ENCODE measurements at regions not wholly inside any gene's neighbourhood (a gene's known extent, or its start where the extent isn't known, plus 50 kb on each side); places are given as distances from the start of the nearest gene placed in this dataset.

DNA sequence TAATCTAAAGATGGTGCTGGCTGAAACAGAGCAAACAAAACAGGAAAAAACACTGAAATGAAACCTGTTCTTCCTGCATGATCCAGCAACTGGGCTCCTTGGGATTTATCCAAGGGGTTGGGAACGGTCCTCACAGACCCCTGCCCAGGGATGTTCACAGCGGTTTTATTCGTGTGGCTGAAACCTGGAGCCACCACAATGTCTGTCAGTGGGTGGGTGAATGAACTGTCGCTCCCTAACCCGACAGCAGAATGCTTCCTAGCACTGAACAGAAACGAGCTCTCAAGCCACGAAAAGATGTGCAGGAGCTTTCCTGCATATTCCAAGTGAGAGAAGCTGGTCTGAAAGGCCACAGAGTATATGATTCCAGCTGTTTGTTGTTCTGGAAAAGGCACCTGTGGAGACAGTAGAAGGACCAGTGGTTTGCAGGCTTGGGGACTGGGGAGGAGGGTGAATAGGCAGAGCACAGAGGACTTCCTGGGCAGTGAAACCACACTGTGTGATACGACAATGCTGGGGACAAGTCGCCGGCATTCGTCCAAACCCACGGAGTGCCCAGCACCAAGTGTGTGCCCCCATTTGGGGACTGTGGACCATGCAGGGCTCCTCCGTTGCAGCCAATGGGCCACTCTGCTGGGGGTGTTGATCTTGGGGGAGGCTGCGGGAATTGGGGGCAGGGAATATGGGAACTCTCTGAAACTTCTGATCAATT lies 73.9 kb downstream of the TEX29 start:
- no peak overlapping the region for H3K27ac Mint-ChIP-seq
- H3K27me3 Mint-ChIP-seq, result no peaks in the 10 kb centered on the region
- peaks cover 4% of the 10 kb centered on the region for H3K4me1 Mint-ChIP-seq (ENCODE audit: low read depth)
- H3K36me3 Mint-ChIP-seq, result no peaks in the 10 kb centered on the region
- no peaks in the 10 kb centered on the region for H3K9me3 Mint-ChIP-seq (ENCODE audit: low read depth)
- H3K4me3 Mint-ChIP-seq, result no peak overlapping the region

DNA sequence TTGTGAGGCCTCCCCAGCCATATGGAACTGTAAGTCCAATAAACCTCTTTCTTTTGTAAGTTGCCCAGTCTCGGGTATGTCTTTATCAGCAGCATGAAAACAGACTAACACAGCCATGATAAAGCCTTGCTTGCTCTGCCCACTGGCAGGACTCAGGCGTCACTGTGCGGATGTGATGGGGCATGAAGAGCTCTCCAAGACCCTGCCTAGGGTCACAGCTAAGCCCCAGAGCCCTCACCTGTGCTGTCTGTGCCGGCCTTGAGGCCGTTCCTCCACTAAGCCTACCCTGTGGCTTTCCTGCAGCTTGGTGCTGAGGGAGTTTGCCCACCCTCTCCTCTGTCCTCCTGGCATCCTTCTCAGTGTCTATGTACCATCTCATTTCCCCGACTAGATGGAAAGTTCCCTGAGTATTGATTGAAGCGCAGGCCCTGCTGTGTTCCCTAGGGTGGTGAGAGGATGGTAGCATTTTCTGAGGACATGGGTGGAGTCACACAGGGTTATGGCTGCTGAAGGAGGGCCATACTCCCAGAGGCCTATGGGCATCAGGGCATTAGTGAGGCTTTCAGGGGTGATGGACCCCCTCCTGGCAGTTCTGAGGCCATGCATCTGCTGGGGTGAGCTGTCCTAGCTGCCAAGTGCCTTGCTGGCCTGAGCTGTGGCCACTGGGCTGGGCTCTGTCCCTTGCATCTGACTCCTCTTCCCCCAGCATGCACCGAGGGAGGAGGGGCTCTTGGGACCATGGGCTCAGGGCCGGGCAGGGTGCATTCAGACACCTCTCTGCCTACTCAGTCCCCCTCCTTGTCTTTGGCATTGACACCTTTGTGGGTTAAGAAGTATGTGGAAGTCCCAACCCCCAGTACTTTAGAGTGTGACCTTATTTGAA lies 75.3 kb downstream of the TEX29 start:
- Mint-ChIP-seq H3K4me3 (no peak overlapping the region), H3K27me3 (no peaks in the 10 kb centered on the region), H3K4me1 (ENCODE audit: low read depth) (no peaks in the 10 kb centered on the region), H3K9me3 (ENCODE audit: low read depth) (no peaks in the 10 kb centered on the region), H3K36me3 (no peaks in the 10 kb centered on the region), H3K27ac (no peak overlapping the region)

DNA sequence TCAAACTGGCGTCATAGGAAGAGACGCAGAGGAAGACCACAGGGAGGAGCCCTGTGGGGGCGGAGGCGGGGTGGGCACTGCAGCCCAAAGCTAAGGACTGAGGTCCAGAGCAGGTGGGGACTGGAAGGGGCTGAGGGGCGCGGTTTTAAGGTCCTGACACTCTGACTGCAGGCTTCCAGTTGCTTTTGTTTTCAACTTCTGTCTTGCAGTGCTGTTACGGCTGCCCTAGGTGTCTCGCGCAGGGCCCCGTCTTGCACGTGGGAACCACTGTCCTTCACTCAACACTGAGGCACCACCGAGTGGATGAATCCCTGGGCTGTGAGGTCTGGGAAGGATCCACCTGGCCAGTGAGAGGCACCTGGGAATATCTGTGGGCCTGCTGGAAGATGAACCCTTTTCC lies 76.0 kb downstream of the TEX29 start:
- H3K4me1 Mint-ChIP-seq (ENCODE audit: low read depth), result no peaks in the 10 kb centered on the region
- H3K4me3 Mint-ChIP-seq, result no peak overlapping the region
- no peaks in the 10 kb centered on the region for H3K9me3 Mint-ChIP-seq (ENCODE audit: low read depth)
- no peaks in the 10 kb centered on the region for H3K27me3 Mint-ChIP-seq
- H3K27ac Mint-ChIP-seq, result no peak overlapping the region
- H3K36me3 Mint-ChIP-seq, result no peaks in the 10 kb centered on the region

DNA sequence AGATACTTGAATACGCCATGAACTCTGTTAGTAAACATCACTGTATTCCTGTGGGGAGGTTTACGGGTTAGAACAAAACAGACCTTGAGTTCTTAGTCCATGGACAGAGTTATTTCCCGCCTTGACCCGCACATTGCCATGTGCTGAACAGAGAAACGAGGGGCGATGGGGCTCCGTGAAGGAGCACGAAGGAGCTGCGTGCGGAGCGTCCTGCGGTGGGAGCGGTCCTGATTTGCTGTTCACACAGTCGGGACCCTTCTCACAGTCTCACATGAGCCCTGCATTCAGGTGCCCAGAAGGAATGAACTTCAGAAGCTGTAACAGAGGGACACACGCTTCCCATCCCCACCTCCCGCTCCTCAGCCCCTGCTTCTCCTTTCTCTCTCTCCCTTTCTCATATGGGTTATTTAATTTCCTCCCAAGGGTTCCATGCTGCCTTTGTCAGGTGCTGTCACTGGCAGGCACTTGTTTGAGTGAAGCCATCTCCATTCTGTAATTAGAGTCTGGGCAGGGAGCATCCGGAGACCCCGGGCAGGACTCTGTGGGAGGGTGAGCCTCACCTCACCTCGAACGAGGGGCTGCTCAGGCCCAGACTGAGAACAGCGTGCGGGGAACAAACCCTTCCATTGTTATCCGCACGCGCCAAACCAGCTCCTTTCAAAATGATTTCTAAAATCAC lies 76.9 kb downstream of the TEX29 start:
- Mint-ChIP-seq H3K4me3 (no peak overlapping the region), H3K36me3 (no peaks in the 10 kb centered on the region), H3K27me3 (no peaks in the 10 kb centered on the region), H3K27ac (no peak overlapping the region), H3K9me3 (ENCODE audit: low read depth) (no peaks in the 10 kb centered on the region), H3K4me1 (ENCODE audit: low read depth) (no peaks in the 10 kb centered on the region)

DNA sequence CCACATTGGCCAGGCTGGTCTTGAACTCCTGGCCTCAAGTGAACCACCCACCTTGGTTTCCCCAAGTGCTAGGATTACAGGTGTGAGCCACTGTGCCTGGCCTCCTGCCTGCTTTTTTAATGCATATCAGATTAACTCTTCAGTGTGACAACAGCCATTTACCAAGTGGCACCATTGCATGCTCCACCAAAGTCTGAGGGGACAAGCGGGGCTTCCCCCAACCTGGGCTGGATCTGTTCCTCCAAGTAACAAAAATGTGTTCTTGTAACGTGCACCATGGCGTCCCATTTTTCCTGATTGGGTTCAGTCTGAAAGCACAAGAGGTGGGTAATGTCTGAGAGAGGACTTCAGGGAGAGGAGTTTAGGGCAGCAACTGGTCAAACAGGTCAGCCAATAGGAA lies 77.8 kb downstream of the TEX29 start:
- Mint-ChIP-seq H3K4me1 (ENCODE audit: low read depth) (no peaks in the 10 kb centered on the region), H3K9me3 (ENCODE audit: low read depth) (no peaks in the 10 kb centered on the region), H3K4me3 (no peak overlapping the region), H3K36me3 (no peaks in the 10 kb centered on the region), H3K27me3 (no peaks in the 10 kb centered on the region), H3K27ac (no peak overlapping the region)

DNA sequence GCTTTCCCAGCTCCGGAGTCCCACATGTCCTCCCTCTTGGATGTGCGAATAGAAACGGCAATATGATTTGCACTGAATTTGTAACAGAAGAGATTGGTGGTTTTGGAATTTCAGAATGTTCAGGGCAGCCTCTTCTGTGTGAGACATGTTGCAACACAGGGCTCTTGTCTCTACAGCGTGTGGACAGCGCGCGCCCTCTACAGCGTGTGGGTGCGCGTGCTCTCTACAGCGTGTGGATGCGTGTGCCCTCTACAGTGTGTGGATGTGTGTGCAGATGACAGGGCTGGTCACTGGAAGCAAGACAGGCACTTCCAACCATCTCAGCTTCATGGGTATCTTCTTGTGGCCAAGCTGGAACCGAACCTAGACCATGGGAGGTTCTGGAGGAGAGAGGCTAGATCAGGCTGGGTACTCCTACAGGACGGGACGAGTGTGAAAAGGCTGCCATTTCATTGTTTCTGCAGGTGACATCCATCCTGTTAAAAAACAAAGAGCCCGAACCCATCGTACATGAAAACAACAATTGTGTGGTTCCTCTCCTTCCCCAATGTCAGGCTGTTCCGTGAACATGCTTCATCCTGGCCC lies 78.4 kb downstream of the TEX29 start:
- H3K27ac Mint-ChIP-seq, result no peak overlapping the region
- no peaks in the 10 kb centered on the region for H3K27me3 Mint-ChIP-seq
- no peak overlapping the region for H3K4me3 Mint-ChIP-seq
- H3K36me3 Mint-ChIP-seq, result no peaks in the 10 kb centered on the region
- no peaks in the 10 kb centered on the region for H3K4me1 Mint-ChIP-seq (ENCODE audit: low read depth)
- no peaks in the 10 kb centered on the region for H3K9me3 Mint-ChIP-seq (ENCODE audit: low read depth)

DNA sequence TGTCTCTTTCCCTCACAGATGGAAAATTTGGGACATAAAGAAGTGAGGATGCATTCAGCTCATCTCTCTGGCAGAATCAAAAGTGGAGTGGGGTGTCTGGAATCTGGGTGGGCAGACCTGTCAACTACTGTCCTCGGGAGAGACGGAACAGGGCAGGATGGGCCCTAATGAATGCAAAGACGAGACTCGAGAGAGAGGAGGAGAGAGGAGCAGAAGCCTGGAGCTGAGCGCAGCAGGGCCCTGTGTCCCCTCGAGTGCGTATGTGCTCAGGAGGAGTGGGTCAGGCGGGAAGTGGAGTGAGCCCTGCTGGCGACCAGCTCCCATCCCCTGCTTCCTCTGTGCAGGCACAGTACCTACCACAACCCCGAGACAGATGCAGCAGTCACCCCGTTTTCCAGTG lies 78.9 kb downstream of the TEX29 start:
- Mint-ChIP-seq H3K9me3 (ENCODE audit: low read depth) (no peaks in the 10 kb centered on the region), H3K4me3 (no peak overlapping the region), H3K36me3 (no peaks in the 10 kb centered on the region), H3K27me3 (no peaks in the 10 kb centered on the region), H3K27ac (no peak overlapping the region), H3K4me1 (ENCODE audit: low read depth) (no peaks in the 10 kb centered on the region)

DNA sequence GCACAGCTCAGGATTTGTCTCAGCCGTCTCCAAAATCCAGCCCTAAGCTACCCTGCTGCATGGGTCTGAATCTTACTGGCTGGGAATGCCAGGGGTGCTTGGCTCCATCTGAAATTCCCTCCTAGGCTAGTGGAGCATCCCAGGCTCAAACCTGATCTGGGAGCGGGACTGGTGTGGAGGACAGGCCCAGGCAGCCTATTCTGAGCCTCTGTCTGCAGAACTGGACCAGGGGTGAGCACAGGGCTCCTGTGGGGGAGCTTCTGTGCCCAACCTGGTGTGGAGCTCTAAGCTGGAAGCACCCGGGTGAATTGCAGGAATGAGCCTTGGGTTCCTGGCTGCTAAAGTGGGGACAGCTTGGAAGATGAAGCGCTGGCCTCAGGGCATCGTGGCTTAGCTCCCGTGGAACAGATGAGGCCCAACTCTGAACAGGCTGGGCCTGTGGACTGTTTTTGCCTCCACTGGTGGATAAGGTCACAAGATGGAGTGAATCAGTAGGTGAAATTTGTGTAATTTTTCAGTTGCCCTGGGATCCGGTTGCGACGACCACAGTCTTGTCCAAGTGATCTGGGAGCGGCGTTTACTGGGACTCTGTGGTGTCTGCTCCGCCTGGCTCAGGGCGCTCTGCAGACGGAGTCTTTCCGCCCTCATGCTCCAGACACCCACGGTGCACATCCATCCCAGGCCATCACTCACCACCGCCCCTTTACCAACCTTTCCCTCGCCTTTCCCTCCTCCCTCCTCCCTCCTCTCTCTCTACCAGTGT lies 79.5 kb downstream of the TEX29 start:
- Mint-ChIP-seq H3K27ac (no peak overlapping the region), H3K27me3 (no peaks in the 10 kb centered on the region), H3K36me3 (no peaks in the 10 kb centered on the region), H3K4me1 (ENCODE audit: low read depth) (no peaks in the 10 kb centered on the region), H3K4me3 (no peak overlapping the region), H3K9me3 (ENCODE audit: low read depth) (no peaks in the 10 kb centered on the region)

DNA sequence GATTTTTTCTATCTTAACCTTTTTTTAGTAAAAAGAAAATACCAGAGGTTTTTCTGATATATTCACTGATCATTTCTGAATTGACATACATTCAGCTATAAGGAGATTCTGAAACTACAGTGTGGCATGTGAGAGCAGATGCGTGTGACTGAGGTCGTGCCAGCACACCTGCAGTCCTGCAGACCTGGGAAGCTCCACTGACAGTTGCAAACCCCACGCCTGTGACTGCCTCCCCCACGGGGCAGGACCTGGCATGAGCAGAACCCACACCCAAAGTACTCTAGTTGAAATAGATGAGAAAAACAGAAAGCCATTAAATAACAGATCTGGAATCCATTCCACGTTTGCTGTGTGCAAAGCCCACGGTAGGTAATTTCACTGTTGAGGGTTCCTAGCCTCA lies 80.7 kb downstream of the TEX29 start:
- H3K27ac Mint-ChIP-seq, result no peak overlapping the region
- H3K27me3 Mint-ChIP-seq, result no peaks in the 10 kb centered on the region
- H3K36me3 Mint-ChIP-seq, result no peaks in the 10 kb centered on the region
- H3K9me3 Mint-ChIP-seq (ENCODE audit: low read depth), result no peaks in the 10 kb centered on the region
- H3K4me1 Mint-ChIP-seq (ENCODE audit: low read depth), result no peaks in the 10 kb centered on the region
- no peak overlapping the region for H3K4me3 Mint-ChIP-seq

DNA sequence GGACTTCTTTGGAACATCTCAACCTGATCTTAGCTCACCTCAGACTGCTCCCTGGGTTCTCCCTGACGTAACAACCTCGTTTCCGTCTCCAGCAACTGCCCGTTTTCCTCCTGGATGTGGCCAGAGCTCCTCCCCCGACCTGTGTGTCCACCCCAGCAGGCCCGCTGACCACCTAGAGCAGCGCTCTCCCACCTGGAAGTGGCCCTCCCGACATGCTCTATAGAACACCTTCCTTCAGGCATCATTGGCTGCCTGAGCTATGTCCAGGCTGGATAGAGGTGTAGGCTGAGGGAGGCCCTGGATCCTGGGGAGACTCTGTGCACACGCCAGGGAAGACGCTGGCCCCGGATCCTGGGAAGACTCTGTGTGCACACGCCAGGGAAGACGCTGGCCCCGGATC lies 81.3 kb downstream of the TEX29 start:
- no peaks in the 10 kb centered on the region for H3K4me1 Mint-ChIP-seq (ENCODE audit: low read depth)
- no peak overlapping the region for H3K27ac Mint-ChIP-seq
- H3K36me3 Mint-ChIP-seq, result no peaks in the 10 kb centered on the region
- no peaks in the 10 kb centered on the region for H3K9me3 Mint-ChIP-seq (ENCODE audit: low read depth)
- no peaks in the 10 kb centered on the region for H3K27me3 Mint-ChIP-seq
- H3K4me3 Mint-ChIP-seq, result no peak overlapping the region

DNA sequence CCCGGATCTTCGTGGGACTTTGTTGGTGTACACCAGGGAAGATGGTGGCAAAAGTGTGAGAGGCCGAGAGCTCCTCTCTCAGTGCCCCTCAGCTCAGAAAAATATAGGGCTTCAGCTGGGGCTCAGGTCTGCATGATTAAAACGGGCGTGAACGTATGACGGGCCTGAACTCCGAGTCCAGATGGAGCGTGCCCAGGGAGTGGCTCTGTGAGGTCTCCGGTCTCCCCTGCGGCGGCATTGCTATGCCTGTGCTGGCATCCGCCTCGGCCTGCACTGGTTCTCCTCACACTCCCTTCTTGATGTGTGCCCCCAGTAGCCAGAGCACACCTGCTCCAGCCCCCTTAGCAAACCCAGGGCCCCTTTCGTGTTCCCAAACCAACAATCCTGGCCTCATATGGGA lies 82.0 kb downstream of the TEX29 start:
- H3K4me3 Mint-ChIP-seq, result no peak overlapping the region
- no peaks in the 10 kb centered on the region for H3K4me1 Mint-ChIP-seq (ENCODE audit: low read depth)
- no peaks in the 10 kb centered on the region for H3K27me3 Mint-ChIP-seq
- H3K27ac Mint-ChIP-seq, result no peak overlapping the region
- no peaks in the 10 kb centered on the region for H3K36me3 Mint-ChIP-seq
- H3K9me3 Mint-ChIP-seq (ENCODE audit: low read depth), result no peaks in the 10 kb centered on the region

DNA sequence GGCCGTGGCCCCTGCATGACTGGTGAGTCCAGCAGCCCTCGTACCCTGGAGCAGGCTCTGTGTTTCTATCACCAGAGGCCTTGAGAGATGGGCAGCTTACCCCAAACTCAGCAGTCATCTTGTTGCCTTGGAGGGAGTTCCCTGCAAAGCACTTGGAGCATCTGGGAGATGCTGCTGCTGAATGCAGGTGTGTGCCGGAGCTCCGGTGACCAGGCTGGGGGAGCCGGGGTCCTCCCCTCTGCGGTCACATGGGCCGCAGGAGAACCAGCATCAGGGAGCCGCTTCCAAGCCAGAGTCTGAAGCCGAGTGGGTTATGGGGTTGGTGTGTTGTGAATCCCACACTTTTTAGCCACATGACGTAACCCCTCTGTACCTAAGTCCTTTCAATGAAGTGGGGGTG lies 82.8 kb downstream of the TEX29 start:
- Mint-ChIP-seq H3K27ac (no peak overlapping the region), H3K4me3 (no peak overlapping the region), H3K4me1 (ENCODE audit: low read depth) (no peaks in the 10 kb centered on the region), H3K36me3 (no peaks in the 10 kb centered on the region), H3K9me3 (ENCODE audit: low read depth) (no peaks in the 10 kb centered on the region), H3K27me3 (no peaks in the 10 kb centered on the region)

DNA sequence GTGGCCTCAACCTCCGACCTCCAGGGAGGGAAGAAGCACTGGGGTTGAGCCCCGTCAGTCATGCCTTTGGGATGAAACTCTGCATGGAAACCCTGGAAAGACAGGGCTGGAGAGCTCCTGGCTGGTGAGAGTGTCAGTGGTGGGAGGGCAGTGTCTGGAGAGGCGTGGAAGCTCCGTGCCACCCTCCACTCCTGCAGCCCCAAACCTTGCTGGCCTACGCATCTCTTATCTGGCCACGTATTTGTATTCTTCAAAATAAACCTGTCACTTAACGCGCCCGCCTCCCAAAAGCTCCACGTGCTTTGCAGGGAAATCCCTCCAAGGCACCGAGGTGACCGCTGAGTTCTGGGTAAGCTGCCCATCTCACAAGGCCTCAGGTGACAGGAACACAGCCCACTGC lies 84.3 kb downstream of the TEX29 start:
- H3K9me3 Mint-ChIP-seq (ENCODE audit: low read depth), result no peaks in the 10 kb centered on the region
- H3K27ac Mint-ChIP-seq, result no peak overlapping the region
- no peaks in the 10 kb centered on the region for H3K27me3 Mint-ChIP-seq
- no peaks in the 10 kb centered on the region for H3K4me1 Mint-ChIP-seq (ENCODE audit: low read depth)
- no peak overlapping the region for H3K4me3 Mint-ChIP-seq
- no peaks in the 10 kb centered on the region for H3K36me3 Mint-ChIP-seq

DNA sequence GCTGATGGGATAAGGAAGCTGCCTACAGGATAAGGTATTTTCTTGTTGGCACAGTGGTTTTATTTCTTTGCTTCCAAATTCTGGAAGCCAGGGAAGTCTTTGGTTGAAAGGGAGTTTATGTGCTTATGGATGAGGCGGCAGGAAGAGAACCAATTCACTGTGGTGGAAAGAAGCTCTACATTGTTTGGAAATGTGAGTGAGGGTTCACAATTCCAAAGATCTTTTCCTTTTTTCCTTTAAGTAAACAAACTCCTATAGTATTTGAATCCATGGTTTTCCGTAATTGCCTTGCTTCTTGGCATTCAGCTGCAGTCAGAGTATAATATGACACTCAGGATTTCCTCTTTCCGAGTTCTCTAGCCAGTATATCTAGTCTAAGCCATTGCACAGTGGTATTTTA lies 86.2 kb downstream of the TEX29 start:
- no peak overlapping the region for H3K27ac Mint-ChIP-seq
- no peaks in the 10 kb centered on the region for H3K36me3 Mint-ChIP-seq
- no peaks in the 10 kb centered on the region for H3K4me1 Mint-ChIP-seq (ENCODE audit: low read depth)
- H3K9me3 Mint-ChIP-seq (ENCODE audit: low read depth), result no peaks in the 10 kb centered on the region
- no peaks in the 10 kb centered on the region for H3K27me3 Mint-ChIP-seq
- no peak overlapping the region for H3K4me3 Mint-ChIP-seq
